Activated CD4-positive, alpha-beta T cell treated with anti-CD3 and anti-CD28 coated beads, Interleukin-2, amount 10 ng/mL, durations not matched to agents 7 days and 5 days (primary cell): ENCODE measurements at regions not wholly inside any gene's neighbourhood (a gene's known extent, or its start where the extent isn't known, plus 50 kb on each side); places are given as distances from the start of the nearest gene placed in this dataset.

Experiments used
- CTCF ChIA-PET: fragments of 350-600 bp; sonication (Branson Sonifier 250); formaldehyde crosslinking; loops from one replicate; lab custom pipeline; 2021; ENCODE audit warnings: antibody characterized with exemption; lab: Charles Lee
- POLR2A ChIA-PET: fragments of 350-600 bp; sonication (Branson Sonifier 250); formaldehyde crosslinking; loops from one replicate; lab custom pipeline; 2021; ENCODE audit warnings: antibody characterized with exemption; lab: Charles Lee
- DNase-seq: peaks from one replicate; pipeline ENCODE4 v3.0.0-alpha.2; 2020
- H3K27ac Mint-ChIP-seq: one replicate; pipeline ENCODE4 v1.8.0; 2021; ENCODE audit warnings: mild to moderate bottlenecking, moderate library complexity, mixed read lengths
- H3K27me3 Mint-ChIP-seq: one replicate; pipeline ENCODE4 v1.8.0; 2021; ENCODE audit warnings: mixed read lengths
- H3K36me3 Mint-ChIP-seq: one replicate; pipeline ENCODE4 v1.8.0; 2021; ENCODE audit warnings: low read depth, mixed read lengths
- H3K4me1 Mint-ChIP-seq: one replicate; pipeline ENCODE4 v1.8.0; 2021; ENCODE audit warnings: mixed read lengths
- H3K4me3 Mint-ChIP-seq: one replicate; pipeline ENCODE4 v1.8.0; 2021; ENCODE audit warnings: mild to moderate bottlenecking, moderate library complexity, mixed read lengths
- H3K9me3 Mint-ChIP-seq: one replicate; pipeline ENCODE4 v1.8.0; 2021; ENCODE audit warnings: mixed read lengths

DNA sequence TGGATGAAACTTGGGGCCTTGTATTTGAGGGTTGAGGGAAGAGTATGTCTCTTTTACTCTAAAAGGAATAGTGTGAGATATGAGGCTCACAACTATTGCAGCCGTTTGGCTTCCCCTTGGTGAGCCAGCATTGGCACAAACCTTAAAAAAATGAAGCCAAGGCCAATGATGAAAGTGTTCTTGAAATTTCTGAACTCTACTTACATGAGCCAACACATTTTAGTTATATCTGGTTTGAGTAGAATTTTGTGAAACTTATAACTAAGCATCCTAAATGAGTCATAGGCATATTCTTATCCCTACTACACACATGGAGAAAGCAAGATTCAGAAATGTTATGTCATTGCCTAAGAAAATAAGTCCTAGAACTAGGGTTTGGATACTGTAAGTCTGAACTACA lies 55.3 kb upstream of the ACSS3 start:
- Mint-ChIP-seq H3K27me3 (no peaks in the 10 kb centered on the region), H3K27ac (no peak overlapping the region)

DNA sequence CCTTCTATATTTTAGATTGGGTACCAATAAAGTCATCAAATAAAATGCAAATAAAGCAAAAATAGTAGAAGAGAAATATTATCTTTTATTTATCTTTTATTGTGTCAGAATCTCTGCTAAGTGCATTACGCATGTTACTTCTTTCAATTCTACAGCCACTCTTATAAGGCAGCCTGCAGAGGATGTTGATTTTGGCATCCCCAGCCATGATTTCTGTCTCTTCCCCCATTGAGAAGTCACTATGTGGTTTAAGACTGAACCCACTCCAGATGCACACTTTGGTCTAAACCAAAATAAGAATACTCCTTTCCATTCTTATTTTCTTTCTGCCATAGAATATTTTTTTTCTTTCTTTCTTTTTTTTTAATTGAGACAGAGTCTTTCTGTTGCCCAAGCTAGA lies 56.0 kb upstream of the ACSS3 start:
- ChIA-PET CTCF (no interaction called here), POLR2A (no interaction called here)
- Mint-ChIP-seq H3K27ac (no peak overlapping the region), H3K4me3 (no peak overlapping the region), H3K4me1 (no peaks in the 10 kb centered on the region), H3K27me3 (no peaks in the 10 kb centered on the region), H3K9me3 (no peaks in the 10 kb centered on the region), H3K36me3 (no peaks in the 10 kb centered on the region)
- no peak for DNase-seq

More for the DNA sequence above, 55.3 kb upstream of the ACSS3 start:
- Mint-ChIP-seq H3K4me1 (no peaks in the 10 kb centered on the region), H3K4me3 (no peak overlapping the region), H3K9me3 (no peaks in the 10 kb centered on the region), H3K36me3 (no peaks in the 10 kb centered on the region)
- POLR2A ChIA-PET: no interaction called here
- DNase-seq: no peak
- CTCF ChIA-PET: no interaction called here

DNA sequence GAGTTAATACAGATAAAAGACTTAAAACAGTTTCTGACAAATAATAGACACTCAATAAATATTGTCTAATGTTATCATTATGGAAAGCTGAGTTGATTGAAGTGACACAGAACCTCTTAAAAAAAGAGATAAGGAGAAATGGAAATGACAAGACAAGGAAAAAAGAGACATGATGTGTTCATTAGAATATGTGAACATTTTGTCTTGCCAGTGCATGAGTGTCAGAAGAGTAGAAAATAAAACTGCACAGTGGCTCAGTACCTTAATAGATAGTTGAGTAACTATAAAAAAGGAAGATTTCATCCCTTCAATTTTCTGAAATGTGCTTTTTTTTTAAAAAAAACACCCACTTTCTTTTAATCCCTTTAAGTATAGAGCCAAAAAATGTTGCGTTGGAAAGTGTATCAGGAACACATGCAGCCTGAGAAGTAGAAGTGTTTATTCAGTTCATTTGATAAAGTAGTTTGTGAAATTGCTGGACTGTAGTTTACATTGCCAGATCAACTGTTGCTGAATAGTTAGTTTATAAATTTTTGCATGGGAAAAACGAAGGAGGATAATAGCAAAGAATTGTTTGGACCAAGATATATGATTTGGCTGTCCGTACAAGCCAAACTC lies 56.6 kb upstream of the ACSS3 start:
- Mint-ChIP-seq H3K36me3 (no peaks in the 10 kb centered on the region), H3K27ac (no peak overlapping the region), H3K4me3 (no peak overlapping the region), H3K27me3 (no peaks in the 10 kb centered on the region), H3K4me1 (no peaks in the 10 kb centered on the region), H3K9me3 (no peaks in the 10 kb centered on the region)
- CTCF ChIA-PET: no interaction called here
- POLR2A ChIA-PET: no interaction called here
- DNase-seq: no peak

DNA sequence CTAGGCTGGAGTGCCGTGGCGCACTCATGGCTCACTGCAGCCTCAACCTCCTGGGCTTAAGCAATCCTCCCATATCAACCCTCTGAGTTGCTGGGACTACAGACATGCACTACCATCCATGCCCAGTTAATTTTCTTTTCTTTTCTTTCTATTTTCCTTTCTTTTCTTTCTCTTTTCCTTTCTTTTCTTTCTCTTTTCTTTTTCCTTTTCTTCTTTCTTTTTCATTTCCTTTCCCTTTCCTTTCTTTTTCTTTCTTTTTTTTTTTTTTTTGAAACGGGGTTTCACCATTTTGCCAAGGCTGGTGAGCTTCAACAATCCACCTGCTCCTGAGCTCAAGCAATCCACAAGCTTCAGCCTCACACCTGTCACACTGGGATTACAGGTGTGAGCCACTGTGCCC lies 60.1 kb upstream of the ACSS3 start:
- peaks cover 2% of the 10 kb centered on the region for H3K9me3 Mint-ChIP-seq
- H3K4me3 Mint-ChIP-seq: no peak overlapping the region
- ChIA-PET CTCF (no interaction called here), POLR2A (no interaction called here)
- H3K36me3 Mint-ChIP-seq: no peaks in the 10 kb centered on the region
- no peak for DNase-seq
- H3K4me1 Mint-ChIP-seq: no peaks in the 10 kb centered on the region
- H3K27ac Mint-ChIP-seq: no peak overlapping the region
- no peaks in the 10 kb centered on the region for H3K27me3 Mint-ChIP-seq

DNA sequence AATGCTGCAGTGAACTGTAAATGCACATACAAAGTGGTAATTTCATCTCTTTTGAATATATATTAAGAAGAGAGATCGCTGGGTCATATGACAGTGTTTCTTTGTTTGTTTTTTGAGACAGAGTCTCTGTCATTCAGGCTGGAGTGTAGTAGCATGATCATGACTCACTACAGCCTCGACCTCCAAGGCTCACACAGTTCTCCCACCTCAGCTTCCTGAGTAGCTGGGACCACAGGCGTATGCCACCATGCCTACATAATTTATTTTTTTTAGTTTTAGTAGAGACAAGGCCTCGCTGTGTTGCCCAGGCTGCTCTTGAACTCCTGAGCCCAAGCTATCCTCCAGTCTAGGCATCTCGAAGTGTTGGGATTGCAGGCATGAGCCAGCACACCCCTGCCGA lies 62.4 kb upstream of the ACSS3 start:
- no peaks in the 10 kb centered on the region for H3K4me1 Mint-ChIP-seq
- ChIA-PET CTCF (no interaction called here), POLR2A (no interaction called here)
- H3K27me3 Mint-ChIP-seq: no peaks in the 10 kb centered on the region
- no peak for DNase-seq
- H3K9me3 Mint-ChIP-seq: peaks cover 2% of the 10 kb centered on the region
- H3K4me3 Mint-ChIP-seq: no peak overlapping the region
- H3K27ac Mint-ChIP-seq: no peak overlapping the region
- no peaks in the 10 kb centered on the region for H3K36me3 Mint-ChIP-seq

DNA sequence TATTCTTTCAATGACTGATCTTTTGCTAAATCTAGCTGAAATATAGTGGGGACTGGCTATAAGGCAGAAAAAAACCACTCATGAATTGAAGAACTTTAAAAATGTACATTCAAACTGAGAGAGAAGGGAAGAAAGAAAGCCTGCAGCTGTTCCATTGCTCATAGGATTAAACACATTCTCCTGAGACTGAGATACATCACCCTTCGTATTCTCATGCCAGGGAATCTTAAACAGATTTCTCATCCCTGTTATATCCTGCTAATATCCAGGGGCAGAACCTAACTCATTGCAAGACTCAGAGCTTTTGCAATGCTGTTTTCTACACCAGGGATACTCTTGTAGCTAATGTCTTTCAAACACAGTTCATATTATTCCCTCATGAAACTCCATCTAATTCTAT lies 67.2 kb upstream of the ACSS3 start:
- Mint-ChIP-seq H3K9me3 (no peaks in the 10 kb centered on the region), H3K4me3 (no peak overlapping the region), H3K27me3 (no peaks in the 10 kb centered on the region), H3K27ac (no peak overlapping the region), H3K36me3 (no peaks in the 10 kb centered on the region), H3K4me1 (no peaks in the 10 kb centered on the region)
- CTCF ChIA-PET: no interaction called here
- DNase-seq: no peak
- POLR2A ChIA-PET: no interaction called here

DNA sequence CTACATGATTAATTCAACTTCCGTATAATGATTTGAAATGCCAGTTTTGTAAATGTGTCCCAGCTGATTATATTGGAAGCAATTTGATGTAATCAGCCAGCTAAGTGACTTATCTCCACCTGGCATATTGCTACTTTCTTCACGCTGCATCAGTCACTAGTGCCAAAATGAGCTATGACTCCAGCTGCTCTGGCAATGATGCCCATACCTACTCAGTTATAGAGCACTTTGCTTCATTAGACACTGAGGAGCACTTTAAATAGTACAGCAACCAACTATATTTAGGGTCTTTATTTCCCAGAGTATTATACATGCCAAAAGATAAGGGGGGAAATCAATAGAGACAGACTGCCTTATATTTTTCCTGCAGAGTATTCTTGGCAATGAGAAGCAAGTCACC lies 67.9 kb upstream of the LIN7A start:
- H3K27ac Mint-ChIP-seq: no peak overlapping the region
- no peaks in the 10 kb centered on the region for H3K27me3 Mint-ChIP-seq
- no peaks in the 10 kb centered on the region for H3K36me3 Mint-ChIP-seq
- H3K9me3 Mint-ChIP-seq: no peaks in the 10 kb centered on the region
- ChIA-PET POLR2A (no interaction called here), CTCF (interaction anchor here (0.6 kb wide), 1 partner anchor 537 kb away, joined by 5 read pairs; no protein-coding TSS in a partner anchor)
- no peak overlapping the region for H3K4me3 Mint-ChIP-seq
- DNase-seq: no peak
- no peaks in the 10 kb centered on the region for H3K4me1 Mint-ChIP-seq

DNA sequence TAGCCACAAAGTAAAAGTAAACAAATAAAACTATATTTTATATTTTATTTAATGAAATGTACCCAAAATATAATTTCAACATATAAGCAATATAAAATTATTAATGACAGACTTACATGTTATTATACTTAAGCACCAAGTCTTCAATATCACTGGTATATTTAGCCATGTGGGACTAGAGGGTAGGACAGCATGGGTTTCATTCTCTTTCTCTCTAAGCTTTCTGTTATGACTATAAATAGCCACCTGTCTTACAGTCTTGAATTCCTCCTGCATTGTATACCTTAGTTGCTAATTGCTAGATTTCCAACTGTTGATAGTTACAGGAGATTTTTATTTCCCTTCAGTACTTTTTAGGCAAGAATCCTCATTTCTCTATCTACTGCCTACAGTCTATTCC lies 63.1 kb upstream of the LIN7A start:
- no peaks in the 10 kb centered on the region for H3K4me1 Mint-ChIP-seq
- H3K27ac Mint-ChIP-seq: no peak overlapping the region
- CTCF ChIA-PET: no interaction called here
- DNase-seq: no peak
- no peaks in the 10 kb centered on the region for H3K36me3 Mint-ChIP-seq
- H3K27me3 Mint-ChIP-seq: no peaks in the 10 kb centered on the region
- no peaks in the 10 kb centered on the region for H3K9me3 Mint-ChIP-seq
- POLR2A ChIA-PET: no interaction called here
- H3K4me3 Mint-ChIP-seq: no peak overlapping the region

DNA sequence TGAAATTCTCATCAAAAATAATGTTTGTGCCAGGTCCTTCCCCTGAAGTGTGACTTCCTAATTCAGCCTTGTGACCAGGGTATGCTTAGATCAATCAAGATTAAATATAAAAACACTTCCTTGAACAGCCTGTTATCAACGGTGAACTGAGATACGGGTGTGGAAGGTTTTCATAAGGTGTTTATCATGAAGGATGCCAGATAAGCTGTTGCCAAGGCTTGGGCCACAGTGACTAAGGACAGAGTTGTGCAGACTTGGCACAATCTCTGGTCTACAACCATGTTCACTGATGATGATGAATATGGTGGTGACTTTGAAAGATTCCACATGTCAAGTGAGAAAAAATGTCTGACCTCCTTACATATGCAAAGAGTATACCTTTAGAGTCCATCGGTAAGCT lies 51.3 kb upstream of the LIN7A start:
- ChIA-PET CTCF (no interaction called here), POLR2A (no interaction called here)
- H3K27me3 Mint-ChIP-seq: no peaks in the 10 kb centered on the region

More for the DNA sequence above, 51.3 kb upstream of the LIN7A start:
- Mint-ChIP-seq H3K4me1 (no peaks in the 10 kb centered on the region), H3K9me3 (peaks cover 6% of the 10 kb centered on the region), H3K4me3 (no peak overlapping the region), H3K36me3 (no peaks in the 10 kb centered on the region), H3K27ac (no peak overlapping the region)
- DNase-seq: no peak
